RWPE2 (cell line): ENCODE measurements at regions not wholly inside any gene's neighbourhood (a gene's known extent, or its start where the extent isn't known, plus 50 kb on each side); places are given as distances from the start of the nearest gene placed in this dataset.

Source experiments
- ATAC-seq: fragments of 200-7000 bp; cut with Tn5 transposase; 3 replicates; pipeline ENCODE4 v1.9.1; 2021; ENCODE audit warnings: low read depth
- DNase-seq: peaks from one replicate; pipeline ENCODE4 v3.0.0-alpha.2; 2020; ENCODE audit warnings: low spot score
- H3K27ac ChIP-seq: fragments of 450-650 bp; 2 replicates; pipeline ENCODE4 v1.5.1; 2017; ENCODE audit warnings: mild to moderate bottlenecking; ENCODE audit not compliant: poor library complexity, severe bottlenecking
- H3K27me3 ChIP-seq: fragments of 250-450 bp; sonication (Bioruptor Pico); 2 replicates; pipeline ENCODE4 v1.5.1; 2021; ENCODE audit warnings: mild to moderate bottlenecking, moderate library complexity; ENCODE audit not compliant: insufficient read depth, poor library complexity, severe bottlenecking
- H3K36me3 ChIP-seq: fragments of 250-450 bp; sonication (Bioruptor Pico); 2 replicates; pipeline ENCODE4 v1.5.1; 2020; ENCODE audit warnings: low read depth, mild to moderate bottlenecking, moderate library complexity
- H3K4me1 ChIP-seq: fragments of 250-450 bp; sonication (Bioruptor Pico); 2 replicates; pipeline ENCODE4 v1.5.1; 2021; ENCODE audit warnings: mild to moderate bottlenecking, moderate library complexity; ENCODE audit not compliant: insufficient read depth, poor library complexity, severe bottlenecking
- H3K4me3 ChIP-seq: fragments of 250-450 bp; sonication (Bioruptor Pico); 2 replicates; pipeline ENCODE4 v1.5.1; 2021; ENCODE audit warnings: mild to moderate bottlenecking, moderate library complexity; ENCODE audit not compliant: severe bottlenecking
- H3K9me3 ChIP-seq: fragments of 250-450 bp; sonication (Bioruptor Pico); 2 replicates; pipeline ENCODE4 v1.5.1; 2021; ENCODE audit warnings: mild to moderate bottlenecking, moderate library complexity; ENCODE audit not compliant: severe bottlenecking
- CTCF ChIP-seq: fragments of 450-650 bp; IDR thresholded peaks from one replicate; pipeline ENCODE4 v1.5.1; 2017; ENCODE audit warnings: mild to moderate bottlenecking, moderate library complexity; ENCODE audit not compliant: poor library complexity, severe bottlenecking

GRCh38 chr3:30201715-30202114 lies 404.7 kb upstream of the TGFBR2 start:
- Histone ChIP-seq H3K27me3 (no peaks in the 10 kb centered on the region), H3K27ac (no peak overlapping the region), H3K36me3 (no peaks in the 10 kb centered on the region), H3K9me3 (peaks cover 4% of the 10 kb centered on the region), H3K4me3 (no peak overlapping the region), H3K4me1 (peaks cover 2% of the 10 kb centered on the region)
- no peak for TF ChIP-seq CTCF
- DNase-seq (no peak), ATAC-seq (no peak)

GRCh38 chr3:30203301-30203700 lies 403.1 kb upstream of the TGFBR2 start:
- TF ChIP-seq CTCF, result no peak
- ATAC-seq, result no peak
- no peak for DNase-seq
- Histone ChIP-seq H3K27me3 (no peaks in the 10 kb centered on the region), H3K4me1 (peaks cover 6% of the 10 kb centered on the region), H3K9me3 (peaks cover 4% of the 10 kb centered on the region), H3K4me3 (no peak overlapping the region), H3K36me3 (no peaks in the 10 kb centered on the region), H3K27ac (no peak overlapping the region)

- Histone ChIP-seq H3K36me3 (no peaks in the 10 kb centered on the region), H3K4me1 (peaks cover 6% of the 10 kb centered on the region), H3K27me3 (no peaks in the 10 kb centered on the region), H3K27ac (no peak overlapping the region), H3K9me3 (peaks cover 4% of the 10 kb centered on the region), H3K4me3 (no peak overlapping the region)
- ATAC-seq (no peak), DNase-seq (no peak)
- TF ChIP-seq CTCF, result no peak
Measured at GRCh38 chr3:30204126-30204525, 402.3 kb upstream of the TGFBR2 start.

- ATAC-seq (no peak), DNase-seq (no peak)
- Histone ChIP-seq H3K4me1 (peaks cover 6% of the 10 kb centered on the region), H3K4me3 (no peak overlapping the region), H3K27me3 (no peaks in the 10 kb centered on the region), H3K9me3 (peaks cover 4% of the 10 kb centered on the region), H3K27ac (no peak overlapping the region), H3K36me3 (no peaks in the 10 kb centered on the region)
- TF ChIP-seq CTCF, result no peak
Measured at GRCh38 chr3:30206051-30206450, 400.4 kb upstream of the TGFBR2 start.

- Histone ChIP-seq H3K27ac (no peak overlapping the region), H3K4me1 (no peaks in the 10 kb centered on the region), H3K4me3 (no peak overlapping the region), H3K9me3 (no peaks in the 10 kb centered on the region), H3K27me3 (no peaks in the 10 kb centered on the region), H3K36me3 (no peaks in the 10 kb centered on the region)
- no peak for TF ChIP-seq CTCF
- ATAC-seq (no peak), DNase-seq (no peak)
Measured at GRCh38 chr3:30221619-30222018, 384.8 kb upstream of the TGFBR2 start.
